SU-DHL-6 (cell line): ENCODE measurements at regions not wholly inside any gene's neighbourhood (a gene's known extent, or its start where the extent isn't known, plus 50 kb on each side); places are given as distances from the start of the nearest gene placed in this dataset.

Source experiments
- EZH2phosphoT487 ChIP-seq: fragments of 200-600 bp; sonication (generic), shearing (Covaris generic); conservative IDR thresholded peaks from 2 replicates; pipeline ENCODE4 v1.6.1; 2018; ENCODE audit warnings: mild to moderate bottlenecking, antibody characterized with exemption, low read length, moderate library complexity, mixed read lengths
- TF ChIP-seq, protein P1 (sequence below): fragments of 200-600 bp; sonication (generic); IDR thresholded peaks from one replicate; pipeline ENCODE4 v1.5.1; 2017; ENCODE audit warnings: antibody characterized with exemption, mild to moderate bottlenecking, low read length, moderate library complexity; ENCODE audit not compliant: insufficient read depth, poor library complexity, severe bottlenecking

DNA sequence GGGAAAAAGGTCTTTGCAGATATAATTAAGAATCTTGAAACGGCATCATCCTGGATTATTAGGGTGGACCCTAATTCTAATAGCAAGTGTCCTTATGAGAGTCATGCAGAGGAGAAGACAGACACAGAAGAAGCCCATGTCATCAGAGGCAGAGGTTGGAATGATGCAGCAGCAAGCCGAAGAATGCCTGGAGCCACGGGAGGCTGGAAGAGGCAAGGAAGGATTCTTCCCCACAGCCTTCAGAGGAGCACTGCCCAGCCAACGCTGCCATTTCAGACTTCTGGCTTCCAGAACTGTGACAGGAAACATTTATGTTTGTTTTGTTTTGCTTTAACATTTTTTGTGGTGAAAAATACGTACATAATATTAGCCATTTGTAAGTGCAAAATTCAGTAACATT is 72.3 kb downstream of the MCFD2 start:
- TF ChIP-seq, protein P1, sequence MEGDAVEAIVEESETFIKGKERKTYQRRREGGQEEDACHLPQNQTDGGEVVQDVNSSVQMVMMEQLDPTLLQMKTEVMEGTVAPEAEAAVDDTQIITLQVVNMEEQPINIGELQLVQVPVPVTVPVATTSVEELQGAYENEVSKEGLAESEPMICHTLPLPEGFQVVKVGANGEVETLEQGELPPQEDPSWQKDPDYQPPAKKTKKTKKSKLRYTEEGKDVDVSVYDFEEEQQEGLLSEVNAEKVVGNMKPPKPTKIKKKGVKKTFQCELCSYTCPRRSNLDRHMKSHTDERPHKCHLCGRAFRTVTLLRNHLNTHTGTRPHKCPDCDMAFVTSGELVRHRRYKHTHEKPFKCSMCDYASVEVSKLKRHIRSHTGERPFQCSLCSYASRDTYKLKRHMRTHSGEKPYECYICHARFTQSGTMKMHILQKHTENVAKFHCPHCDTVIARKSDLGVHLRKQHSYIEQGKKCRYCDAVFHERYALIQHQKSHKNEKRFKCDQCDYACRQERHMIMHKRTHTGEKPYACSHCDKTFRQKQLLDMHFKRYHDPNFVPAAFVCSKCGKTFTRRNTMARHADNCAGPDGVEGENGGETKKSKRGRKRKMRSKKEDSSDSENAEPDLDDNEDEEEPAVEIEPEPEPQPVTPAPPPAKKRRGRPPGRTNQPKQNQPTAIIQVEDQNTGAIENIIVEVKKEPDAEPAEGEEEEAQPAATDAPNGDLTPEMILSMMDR = no peak
- no peak for TF ChIP-seq EZH2phosphoT487
